Esophagus squamous epithelium (tissue), 5 donors: ENCODE measurements at regions not wholly inside any gene's neighbourhood (a gene's known extent, or its start where the extent isn't known, plus 50 kb on each side); places are given as distances from the start of the nearest gene placed in this dataset.

ENCODE experiments used
- DNase-seq: peaks from one replicate; lab custom pipeline; 2025; lab: John Stamatoyannopoulos, UW
- H3K27ac ChIP-seq, 4 donors: fragments of 200-600 bp; sonication (generic); one replicate each; pipeline ENCODE4 v1.5.1; 2016 to 2019; ENCODE audit warnings: mild to moderate bottlenecking in 1 of 4
- H3K27me3 ChIP-seq, 4 donors: fragments of 200-600 bp; sonication (generic); 1 replicate in 3 of 4; 2 replicates in 1 of 4; pipeline versions ENCODE4 v1.5.1 to v1.6.0; 2017 to 2021; ENCODE audit warnings: antibody characterized with exemption in 1 of 4
- H3K36me3 ChIP-seq, 3 donors: fragments of 200-600 bp; sonication (generic); one replicate each; pipeline ENCODE4 v1.5.1; 2016 to 2019
- H3K4me1 ChIP-seq, 3 donors: fragments of 200-600 bp; sonication (generic); one replicate each; pipeline ENCODE4 v1.5.1; 2017 to 2019
- H3K4me3 ChIP-seq, 4 donors: fragments of 200-600 bp; sonication (generic); 1 replicate in 3 of 4; 2 replicates in 1 of 4; pipeline ENCODE4 v1.5.1; 2016 to 2019; ENCODE audit warnings: mild to moderate bottlenecking in 2 of 4, moderate library complexity in 1 of 4
- H3K9me3 ChIP-seq, 3 donors: fragments of 200-600 bp; sonication (generic); one replicate each; pipeline ENCODE4 v1.5.1; 2016 to 2019
- CTCF ChIP-seq, 6 experiments: fragments of 450-650 bp in 4 of 6; fragments of 200-600 bp in 2 of 6; sonication (generic) in 2 of 6; IDR thresholded peaks; one replicate each; pipeline ENCODE4 v1.5.1; 2016 to 2019; ENCODE audit warnings: antibody characterized with exemption in 6 of 6, mild to moderate bottlenecking in 4 of 6, moderate library complexity in 4 of 6
- POLR2A ChIP-seq, 4 donors: fragments of 450-650 bp; IDR thresholded peaks; one replicate each; pipeline ENCODE4 v1.6.1; 2017; ENCODE audit warnings: antibody characterized with exemption in 4 of 4, mild to moderate bottlenecking in 4 of 4, moderate library complexity in 3 of 4
- WGBS, 2 donors: methylation state at CpG; one replicate each; pipeline ENCODE4 v1.1.5; 2018; 5-methylcytosine and 5-hydroxymethylcytosine counted together
- intact Hi-C: fragments of 100-400 bp; cut with DNase I; formaldehyde crosslinking; loops from one replicate; pipeline ENCODE4 v1.15.0; 2022
- donor health status: DM: yes; HTN: yes; CAD: no.

- Histone ChIP-seq H3K27me3 (no peaks in the 10 kb centered on the region), H3K4me3 (no peak overlapping the region), H3K4me1 (peaks cover 0 to 27% (median 4%) of the 10 kb centered on the region in 3 donors), H3K27ac (no peak overlapping the region), H3K9me3 (no peaks in the 10 kb centered on the region), H3K36me3 (no peaks in the 10 kb centered on the region)
- 100% methylated on average over 1 of the region's 36 CpGs; no CpG with 5 or more reads in 1 of the 2 donors for WGBS, 2 donors
- DNase-seq = no peak
- intact Hi-C loops = no loop called here
- TF ChIP-seq POLR2A (IDR thresholded peaks at IDR 0.05) = no peak
- no peak for TF ChIP-seq CTCF (IDR thresholded peaks at IDR 0.05)
Measured at GRCh38 chr6:15758631-15759215, 95.9 kb upstream of the DTNBP1 start.

GRCh38 chr6:15755526-15755925 is 92.7 kb upstream of the DTNBP1 start:
- TF ChIP-seq CTCF (IDR thresholded peaks at IDR 0.05) (peak in 1 of 6 experiments; percentile 17), POLR2A (IDR thresholded peaks at IDR 0.05) (no peak)
- Histone ChIP-seq H3K36me3 (no peaks in the 10 kb centered on the region), H3K4me3 (no peak overlapping the region), H3K4me1 (peaks cover 0 to 21% (median 3%) of the 10 kb centered on the region in 3 donors), H3K9me3 (no peaks in the 10 kb centered on the region), H3K27me3 (no peaks in the 10 kb centered on the region), H3K27ac (peak overlapping the region in 1 of 4 donors; percentile 36)
- 47 to 51% methylated on average over 6 of the region's 6 CpGs for WGBS, 2 donors
- intact Hi-C loops = no loop called here
- DNase-seq = no peak

- Histone ChIP-seq H3K36me3 (no peaks in the 10 kb centered on the region), H3K27me3 (no peaks in the 10 kb centered on the region), H3K9me3 (no peaks in the 10 kb centered on the region), H3K4me1 (peaks cover 0 to 21% (median 3%) of the 10 kb centered on the region in 3 donors), H3K27ac (no peak overlapping the region), H3K4me3 (no peak overlapping the region)
- DNase-seq = no peak
- WGBS, 2 donors = 54 to 70% methylated on average over 8 to 9 of the region's 9 CpGs
- TF ChIP-seq POLR2A (IDR thresholded peaks at IDR 0.05) (no peak), CTCF (IDR thresholded peaks at IDR 0.05) (no peak)
- intact Hi-C loops = no loop called here
Measured at GRCh38 chr6:15754706-15755079, 91.9 kb upstream of the DTNBP1 start.

GRCh38 chr6:15754035-15754705 is 91.3 kb upstream of the DTNBP1 start:
- H3K4me1 ChIP-seq = peaks cover 0 to 21% (median 3%) of the 10 kb centered on the region in 3 donors
- TF ChIP-seq CTCF (IDR thresholded peaks at IDR 0.05) = no peak
- TF ChIP-seq POLR2A (IDR thresholded peaks at IDR 0.05) = no peak
- no peaks in the 10 kb centered on the region for H3K27me3 ChIP-seq
- 70 to 73% methylated on average over 4 to 5 of the region's 5 CpGs for WGBS, 2 donors
- no peak for DNase-seq
- H3K27ac ChIP-seq = no peak overlapping the region
- intact Hi-C loops = no loop called here
- no peak overlapping the region for H3K4me3 ChIP-seq
- H3K36me3 ChIP-seq = no peaks in the 10 kb centered on the region
- H3K9me3 ChIP-seq = no peaks in the 10 kb centered on the region

- intact Hi-C loops = no loop called here
- no peak overlapping the region for H3K4me3 ChIP-seq
Measured at GRCh38 chr6:15752820-15753219, 90.0 kb upstream of the DTNBP1 start.

More at GRCh38 chr6:15752820-15753219, 90.0 kb upstream of the DTNBP1 start:
- Histone ChIP-seq H3K9me3 (no peaks in the 10 kb centered on the region), H3K36me3 (no peaks in the 10 kb centered on the region), H3K27ac (no peak overlapping the region), H3K27me3 (no peaks in the 10 kb centered on the region), H3K4me1 (peaks cover 0 to 21% (median 3%) of the 10 kb centered on the region in 3 donors)
- TF ChIP-seq CTCF (IDR thresholded peaks at IDR 0.05) (no peak), POLR2A (IDR thresholded peaks at IDR 0.05) (no peak)
- DNase-seq = no peak
- 74 to 80% methylated on average over 3 of the region's 3 CpGs for WGBS, 2 donors
